C4-2B (cell line): ENCODE measurements at regions not wholly inside any gene's neighbourhood (a gene's known extent, or its start where the extent isn't known, plus 50 kb on each side); places are given as distances from the start of the nearest gene placed in this dataset.

ENCODE experiments used
- H3K27ac ChIP-seq: fragments of 450-650 bp; 2 replicates; pipeline ENCODE4 v1.5.1; 2017
- CTCF ChIP-seq: fragments of 450-650 bp; conservative IDR thresholded peaks from 2 replicates; pipeline ENCODE4 v1.5.1; 2017; ENCODE audit warnings: mild to moderate bottlenecking
- ZFX ChIP-seq: fragments of 450-650 bp; IDR thresholded peaks from 2 replicates; pipeline ENCODE4 v1.6.1; 2017

DNA sequence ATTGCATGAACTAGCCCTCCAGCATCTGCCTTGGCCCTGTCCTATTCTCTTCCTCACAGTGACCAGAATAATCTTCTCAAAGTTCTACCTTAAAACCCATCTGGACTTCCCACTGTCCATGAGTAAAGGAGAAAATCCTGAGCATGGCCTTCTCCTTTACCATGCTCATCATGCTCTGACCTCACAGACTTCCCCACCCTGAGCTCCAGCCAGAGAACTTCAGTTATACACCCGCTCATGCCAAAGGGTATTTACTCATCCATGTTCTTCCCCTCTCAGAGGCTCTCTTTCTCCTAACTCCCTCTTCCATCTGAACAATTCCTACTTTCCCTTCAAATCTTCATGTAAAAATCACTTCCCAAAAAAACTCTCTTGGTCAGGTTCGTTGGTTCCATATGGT, 188.4 kb downstream of the SETD4 start:
- no peak overlapping the region for H3K27ac ChIP-seq
- TF ChIP-seq ZFX (no peak), CTCF (no peak)

DNA sequence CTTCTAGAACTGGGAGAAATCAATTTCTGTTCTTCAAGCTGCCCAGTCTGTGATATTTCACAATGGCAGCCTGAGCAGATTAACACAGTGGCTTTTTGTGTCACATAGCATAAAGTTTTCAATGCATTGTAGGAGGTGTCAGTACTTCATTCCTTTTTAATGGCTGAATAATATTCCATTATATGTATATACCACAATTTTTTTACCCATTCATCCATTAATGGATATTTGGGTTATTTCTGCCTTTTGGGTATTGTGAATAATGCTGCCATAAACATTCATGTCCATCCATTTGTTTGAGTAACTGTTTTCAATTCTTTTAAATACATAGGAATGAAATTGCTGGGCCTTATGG, 191.5 kb downstream of the SETD4 start:
- H3K27ac ChIP-seq = no peak overlapping the region
- TF ChIP-seq CTCF = no peak
- TF ChIP-seq ZFX = no peak

- no peak overlapping the region for H3K27ac ChIP-seq
- TF ChIP-seq CTCF (no peak), ZFX (no peak)
Measured at GRCh38 chr21:35868005-35868868, 192.1 kb downstream of the SETD4 start.

GRCh38 chr21:35864039-35864438, 196.3 kb downstream of the SETD4 start:
- TF ChIP-seq CTCF = no peak
- no peak for TF ChIP-seq ZFX
- H3K27ac ChIP-seq = no peak overlapping the region

GRCh38 chr21:35862969-35863368, 197.4 kb downstream of the SETD4 start:
- TF ChIP-seq ZFX = no peak
- H3K27ac ChIP-seq = no peak overlapping the region

DNA sequence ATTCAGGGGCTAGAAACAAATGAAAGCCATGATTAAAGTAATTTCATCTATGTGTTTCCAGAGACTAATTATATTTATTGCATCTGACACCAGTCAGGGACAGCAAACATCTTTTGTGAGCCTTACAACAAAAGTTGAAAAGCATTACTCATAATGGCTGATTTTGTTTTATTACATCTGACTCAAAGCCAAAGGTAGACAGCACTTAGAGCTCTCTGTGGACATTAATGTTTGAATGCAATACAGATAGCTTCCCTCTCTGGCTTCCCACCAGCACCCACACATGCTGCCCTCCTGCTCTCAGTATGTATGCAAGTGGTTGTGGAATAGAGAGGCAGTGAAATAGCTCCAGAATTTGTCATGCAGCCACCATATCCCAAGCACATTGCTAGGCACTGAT, 198.7 kb downstream of the SETD4 start:
- TF ChIP-seq CTCF = no peak
- no peak overlapping the region for H3K27ac ChIP-seq

DNA sequence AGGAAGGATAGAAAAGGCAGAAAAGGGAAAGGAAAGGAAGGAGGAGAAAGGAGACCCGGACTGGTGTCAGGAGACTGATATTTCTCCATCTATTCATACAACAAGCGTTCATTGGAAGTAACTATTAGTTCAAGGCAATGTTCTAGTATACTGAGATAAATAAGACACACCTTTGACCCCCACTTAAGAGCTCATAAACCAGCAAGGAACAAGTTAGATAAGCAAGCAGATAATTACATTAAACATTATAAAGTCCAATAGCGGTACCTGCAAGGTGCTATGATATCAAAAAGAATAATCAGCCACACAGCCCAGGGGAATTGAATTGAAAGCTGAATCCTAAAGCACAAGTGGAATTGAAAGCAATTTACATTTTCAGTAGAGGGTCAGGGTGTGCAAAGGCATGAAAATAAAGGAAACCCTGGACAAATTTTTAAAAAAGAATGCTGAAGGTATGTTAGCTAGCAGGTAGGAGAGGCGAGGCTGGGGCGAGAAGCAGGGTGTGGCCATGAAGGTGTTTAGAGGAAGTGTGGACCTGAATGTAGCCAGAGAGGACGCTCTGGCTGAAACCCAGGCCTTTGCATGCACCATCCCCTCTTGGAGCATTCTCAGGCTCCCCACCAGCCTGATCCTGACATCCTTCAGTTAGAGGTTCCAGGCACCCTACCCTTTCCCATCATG, 200.0 kb downstream of the SETD4 start:
- TF ChIP-seq ZFX = no peak
- TF ChIP-seq CTCF = no peak
- no peak overlapping the region for H3K27ac ChIP-seq

DNA sequence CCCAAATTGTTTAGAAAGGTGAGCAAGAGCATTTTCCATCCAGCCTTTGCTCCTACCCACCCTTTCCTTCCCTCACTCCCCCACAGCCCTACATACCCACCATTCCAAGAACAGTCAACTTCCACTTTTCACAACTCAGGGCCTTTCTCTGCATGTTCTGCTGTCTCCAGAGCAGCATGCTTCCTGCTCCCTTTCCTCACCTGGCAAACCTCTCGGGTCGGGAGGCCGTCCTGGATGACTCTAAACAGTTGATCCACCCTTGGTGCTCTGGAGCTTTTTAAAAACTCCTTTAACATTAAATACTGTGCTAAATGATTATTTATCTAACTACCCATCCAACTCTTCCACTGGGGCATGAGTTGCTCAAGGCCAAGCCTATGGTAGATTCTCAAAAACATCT, 200.6 kb downstream of the SETD4 start:
- H3K27ac ChIP-seq = no peak overlapping the region
- TF ChIP-seq CTCF = no peak
- no peak for TF ChIP-seq ZFX
